Ishikawa (cell line): ENCODE measurements at regions not wholly inside any gene's neighbourhood (a gene's known extent, or its start where the extent isn't known, plus 50 kb on each side); places are given as distances from the start of the nearest gene placed in this dataset.

Experiments
- CEBPB ChIP-seq: IDR thresholded peaks from 2 replicates; pipeline ENCODE4 v1.6.1; 2012
- CREB1 ChIP-seq: IDR thresholded peaks from 2 replicates; pipeline ENCODE4 v1.6.1; 2012; ENCODE audit warnings: low read depth
- EGR1 ChIP-seq: IDR thresholded peaks from 2 replicates; pipeline ENCODE4 v1.6.1; 2012
- EP300 ChIP-seq: IDR thresholded peaks from 2 replicates; pipeline ENCODE4 v1.6.1; 2012; ENCODE audit warnings: borderline replicate concordance
- FOXM1 ChIP-seq: IDR thresholded peaks from 2 replicates; pipeline ENCODE4 v1.6.1; 2012; ENCODE audit warnings: low read depth, borderline replicate concordance
- MAX ChIP-seq: IDR thresholded peaks from 2 replicates; pipeline ENCODE4 v1.6.1; 2012
- RAD21 ChIP-seq: IDR thresholded peaks from 2 replicates; pipeline ENCODE4 v1.6.1; 2012; ENCODE audit warnings: low read depth
- REST ChIP-seq: IDR thresholded peaks from 2 replicates; pipeline ENCODE4 v1.6.1; 2012; ENCODE audit warnings: low read depth, mild to moderate bottlenecking
- TAF1 ChIP-seq: IDR thresholded peaks from 2 replicates; pipeline ENCODE4 v1.6.1; 2012; ENCODE audit warnings: low read depth, mild to moderate bottlenecking
- TCF12 ChIP-seq: IDR thresholded peaks from 2 replicates; pipeline ENCODE4 v1.6.1; 2012; ENCODE audit warnings: low read depth
- TEAD4 ChIP-seq: IDR thresholded peaks from 2 replicates; pipeline ENCODE4 v1.6.1; 2012
- USF1 ChIP-seq: IDR thresholded peaks from 2 replicates; pipeline ENCODE4 v1.6.1; 2012
- YY1 ChIP-seq: IDR thresholded peaks from 2 replicates; pipeline ENCODE4 v1.6.1; 2012; ENCODE audit warnings: low read depth

- no peak for TF ChIP-seq TAF1
- no peak for TF ChIP-seq MAX
- TF ChIP-seq USF1: no peak
- no peak for TF ChIP-seq CREB1
- no peak for TF ChIP-seq YY1
- TF ChIP-seq REST: no peak
- TF ChIP-seq EP300: no peak
- TF ChIP-seq EGR1: no peak
- TF ChIP-seq TCF12: no peak
- TF ChIP-seq RAD21: no peak
- no peak for TF ChIP-seq CEBPB
- TF ChIP-seq TEAD4: no peak
- no peak for TF ChIP-seq FOXM1
Observed at GRCh38 chr2:212811036-212811805, 272.6 kb upstream of the ERBB4 start.
